ENCODE measurements at regions not wholly inside any gene's neighbourhood (a gene's known extent, or its start where the extent isn't known, plus 50 kb on each side); places are given as distances from the start of the nearest gene placed in this dataset.
A peak's percentile ranks its signal among the peaks of the same experiment; 100 is the strongest.
"Not testable (repeated sequence)": the region's sequence is repeated elsewhere in the genome, so short reads cannot be mapped to it uniquely, and the experiment has no call there.

DNA sequence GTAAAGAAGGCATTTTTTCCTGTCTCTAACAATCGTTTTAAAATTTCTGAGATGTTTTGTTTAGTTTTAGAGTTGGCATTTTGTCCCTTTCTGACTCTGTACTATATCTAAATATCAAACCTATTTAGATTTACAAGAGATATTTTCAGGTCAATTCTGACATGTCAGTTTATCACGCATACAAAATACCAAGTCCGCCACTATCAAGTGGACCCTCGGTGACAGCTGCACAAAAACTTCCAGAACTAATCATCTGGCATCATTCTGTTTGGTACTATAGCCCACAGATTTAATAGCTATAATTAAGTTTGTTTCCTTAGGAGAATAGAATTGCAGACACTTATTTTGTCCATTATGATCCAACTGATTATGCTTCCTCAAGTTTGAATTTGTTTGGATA is 1278.2 kb downstream of the CDH12 start:
- Histone ChIP-seq H3K27me3 (replicated peaks; ENCODE audit: insufficient read depth) (no peaks in the 10 kb centered on the region), H3K4me3 (no peak overlapping the region), H2AFZ (no peak overlapping the region), H3K4me2 (ENCODE audit: unreplicated experiment) (no peak overlapping the region), H3K4me1 (ENCODE audit: insufficient read depth) (no peaks in the 10 kb centered on the region), H3K9me2 (ENCODE audit: insufficient read depth) (no peaks in the 10 kb centered on the region), H3K9me3 (ENCODE audit: low read depth) (no peaks in the 10 kb centered on the region), H3K36me3 (ENCODE audit: low read depth) (no peaks in the 10 kb centered on the region), H3K79me2 (ENCODE audit: insufficient read depth) (no peaks in the 10 kb centered on the region), H4K20me1 (ENCODE audit: insufficient read depth) (no peaks in the 10 kb centered on the region), H3F3A (ENCODE audit: insufficient read depth) (no peaks in the 10 kb centered on the region), H3K27ac (no peak overlapping the region), H3K9ac (no peak overlapping the region)
- TF ChIP-seq EZH2 (IDR thresholded peaks at IDR 0.05; ENCODE audit: insufficient read depth, poor library complexity, severe bottlenecking), result no peak
- no peak for TF ChIP-seq EZH2phosphoT487 (IDR thresholded peaks at IDR 0.05; ENCODE audit: insufficient read depth, low read depth)
- WGBS, 2 experiments (ENCODE audit: low coverage in 1 of 2, low lambda C conversion rate in 2 of 2, missing lambda C conversion rate in 2 of 2), result 64 to 69% methylated on average over 4 of the region's 4 CpGs
- in situ Hi-C loops (cut with MboI), result no loop called here
- no peak for DNase-seq

DNA sequence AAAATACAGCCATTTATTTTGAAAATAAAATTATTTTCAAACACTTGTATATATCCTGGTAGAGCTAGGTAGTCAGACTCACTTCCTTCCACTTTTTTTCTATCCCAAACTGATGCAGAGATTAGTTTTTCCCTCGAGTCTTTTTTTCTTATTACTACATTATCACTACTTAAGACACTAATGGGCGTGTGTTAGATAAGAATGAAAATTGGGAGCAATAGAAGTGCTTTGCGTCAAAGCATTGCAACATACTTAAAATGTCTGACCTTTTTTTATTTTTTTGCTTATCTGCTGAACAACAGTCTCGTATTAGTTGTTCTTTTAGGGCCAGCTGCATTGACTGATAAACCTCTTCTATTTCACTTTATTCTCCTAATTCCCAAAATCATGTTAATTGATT is 1278.7 kb downstream of the CDH12 start:
- WGBS, 2 experiments (ENCODE audit: low coverage in 1 of 2, low lambda C conversion rate in 2 of 2, missing lambda C conversion rate in 2 of 2), result 59 to 62% methylated on average over 4 of the region's 4 CpGs
- TF ChIP-seq EZH2phosphoT487 (IDR thresholded peaks at IDR 0.05; ENCODE audit: insufficient read depth, low read depth) (no peak), EZH2 (IDR thresholded peaks at IDR 0.05; ENCODE audit: insufficient read depth, poor library complexity, severe bottlenecking) (no peak)
- Histone ChIP-seq H3K4me3 (no peak overlapping the region), H2AFZ (no peak overlapping the region), H3K79me2 (ENCODE audit: insufficient read depth) (no peaks in the 10 kb centered on the region), H3K4me1 (ENCODE audit: insufficient read depth) (no peaks in the 10 kb centered on the region), H3K9me3 (ENCODE audit: low read depth) (no peaks in the 10 kb centered on the region), H3K27ac (no peak overlapping the region), H3K9ac (no peak overlapping the region), H3K36me3 (ENCODE audit: low read depth) (no peaks in the 10 kb centered on the region), H3F3A (ENCODE audit: insufficient read depth) (no peaks in the 10 kb centered on the region), H3K9me2 (ENCODE audit: insufficient read depth) (no peaks in the 10 kb centered on the region), H3K27me3 (replicated peaks; ENCODE audit: insufficient read depth) (no peaks in the 10 kb centered on the region), H3K4me2 (ENCODE audit: unreplicated experiment) (no peak overlapping the region), H4K20me1 (ENCODE audit: insufficient read depth) (no peaks in the 10 kb centered on the region)
- in situ Hi-C loops (cut with MboI), result no loop called here
- DNase-seq, result no peak

DNA sequence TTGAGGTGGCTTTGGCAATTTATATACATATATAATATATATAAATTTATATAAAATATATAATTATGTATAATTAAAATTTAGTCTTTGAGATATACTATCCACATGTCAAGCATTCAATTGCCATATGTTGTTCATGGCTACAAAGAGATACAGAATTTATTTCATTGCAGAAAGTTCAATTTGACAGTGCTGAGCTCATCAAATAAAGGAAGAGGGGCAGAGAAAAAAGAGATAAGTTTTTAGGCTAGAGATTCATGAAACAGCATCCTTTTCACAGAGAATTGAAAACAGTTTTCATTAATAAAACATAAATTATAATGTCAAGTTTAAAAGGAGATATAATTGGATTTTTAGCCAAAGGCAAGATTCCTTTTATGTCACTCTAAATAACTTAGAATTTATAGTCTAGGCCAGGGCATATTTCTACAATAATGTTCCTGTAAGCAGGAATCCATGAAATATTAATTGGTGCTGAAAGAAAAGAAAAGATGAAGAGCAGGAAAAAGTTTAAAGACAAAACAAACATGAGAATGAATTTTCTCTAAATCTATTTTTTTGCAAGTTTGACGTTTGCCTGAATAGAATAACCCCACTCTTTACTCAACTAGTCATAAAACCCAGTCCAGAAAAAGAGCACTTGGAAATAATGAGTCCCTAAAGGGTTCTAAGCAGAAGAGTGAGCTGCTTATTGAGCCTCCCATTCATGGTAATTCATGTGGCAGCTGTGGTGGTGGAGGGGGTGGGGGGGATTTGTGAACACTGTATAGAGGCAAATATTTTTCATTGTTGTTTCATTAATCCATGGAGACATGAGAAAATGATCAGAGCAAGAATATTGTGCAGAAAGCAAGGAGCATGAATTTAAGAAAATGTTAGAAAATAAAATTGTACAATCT is 1279.5 kb downstream of the CDH12 start:
- no peak overlapping the region for H3K27ac ChIP-seq
- TF ChIP-seq EZH2phosphoT487 (IDR thresholded peaks at IDR 0.05; ENCODE audit: insufficient read depth, low read depth) (no peak), EZH2 (IDR thresholded peaks at IDR 0.05; ENCODE audit: insufficient read depth, poor library complexity, severe bottlenecking) (no peak)
- H3K9me2 ChIP-seq (ENCODE audit: insufficient read depth), result no peaks in the 10 kb centered on the region
- no peaks in the 10 kb centered on the region for H3K79me2 ChIP-seq (ENCODE audit: insufficient read depth)
- in situ Hi-C loops (cut with MboI), result no loop called here
- WGBS, 2 experiments (ENCODE audit: low coverage in 1 of 2, low lambda C conversion rate in 2 of 2, missing lambda C conversion rate in 2 of 2), result 0 to 8% methylated on average over 1 of the region's 1 CpG
- H3K4me1 ChIP-seq (ENCODE audit: insufficient read depth), result no peaks in the 10 kb centered on the region
- H3K4me3 ChIP-seq, result no peak overlapping the region
- H3K36me3 ChIP-seq (ENCODE audit: low read depth), result no peaks in the 10 kb centered on the region
- H3K27me3 ChIP-seq (replicated peaks; ENCODE audit: insufficient read depth), result no peaks in the 10 kb centered on the region
- H3F3A ChIP-seq (ENCODE audit: insufficient read depth), result no peaks in the 10 kb centered on the region
- no peaks in the 10 kb centered on the region for H4K20me1 ChIP-seq (ENCODE audit: insufficient read depth)
- no peak overlapping the region for H3K9ac ChIP-seq
- H3K4me2 ChIP-seq (ENCODE audit: unreplicated experiment), result no peak overlapping the region
- no peak for DNase-seq
- no peaks in the 10 kb centered on the region for H3K9me3 ChIP-seq (ENCODE audit: low read depth)
- H2AFZ ChIP-seq, result no peak overlapping the region

DNA sequence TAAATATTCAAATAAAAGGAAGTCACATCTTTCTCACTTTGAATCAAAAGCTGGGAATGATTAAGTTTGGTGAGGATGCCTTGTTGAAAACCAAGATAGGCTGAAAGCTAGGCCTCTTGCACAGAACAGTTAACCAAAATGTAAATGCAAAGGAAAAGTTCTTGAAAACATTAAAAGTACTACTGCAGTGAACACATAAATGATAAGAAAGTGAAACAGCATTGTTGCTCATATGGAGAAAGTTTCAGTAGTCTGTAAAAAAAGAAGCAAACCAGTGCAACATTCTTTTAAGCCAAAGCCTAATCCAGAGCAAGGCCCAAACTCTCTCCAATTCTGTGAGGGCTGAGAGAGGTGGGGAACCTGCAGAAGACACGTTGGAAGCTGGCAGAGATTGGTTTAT is 1281.9 kb downstream of the CDH12 start:
- H3K36me3 ChIP-seq (ENCODE audit: low read depth); H3K9me2 ChIP-seq (ENCODE audit: insufficient read depth); H3K79me2 ChIP-seq (ENCODE audit: insufficient read depth); DNase-seq; H3K9me3 ChIP-seq (ENCODE audit: low read depth); H4K20me1 ChIP-seq (ENCODE audit: insufficient read depth); H3K4me2 ChIP-seq (ENCODE audit: unreplicated experiment); H3K4me3 ChIP-seq; H2AFZ ChIP-seq; H3K27me3 ChIP-seq (replicated peaks; ENCODE audit: insufficient read depth); H3K27ac ChIP-seq; in situ Hi-C loops (cut with MboI); H3K9ac ChIP-seq; H3F3A ChIP-seq (ENCODE audit: insufficient read depth); H3K4me1 ChIP-seq (ENCODE audit: insufficient read depth): not testable (repeated sequence)
- 27 to 38% methylated on average over 1 of the region's 1 CpG for WGBS, 2 experiments (ENCODE audit: low coverage in 1 of 2, low lambda C conversion rate in 2 of 2, missing lambda C conversion rate in 2 of 2)

DNA sequence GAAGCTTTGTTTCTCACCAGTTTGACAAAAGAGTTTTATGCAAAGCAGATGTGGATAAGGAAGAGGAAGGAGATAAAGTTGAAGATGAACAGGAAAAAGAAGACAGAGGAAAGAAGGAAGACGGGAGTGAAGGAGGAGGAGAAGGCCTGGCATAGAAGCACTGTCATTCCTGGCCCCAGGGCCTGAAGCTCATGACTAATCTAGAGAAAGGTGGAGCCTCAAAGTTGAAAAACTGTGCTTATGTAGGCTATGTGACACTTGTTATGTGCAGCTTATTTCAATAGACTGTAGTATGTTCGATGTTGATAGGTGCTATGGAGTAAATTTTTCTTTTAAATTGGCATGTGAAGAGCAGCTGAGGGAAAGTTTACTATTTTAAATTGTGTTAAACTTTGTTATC is 1294.0 kb downstream of the CDH12 start:
- H3F3A ChIP-seq (ENCODE audit: insufficient read depth); H4K20me1 ChIP-seq (ENCODE audit: insufficient read depth); H3K4me1 ChIP-seq (ENCODE audit: insufficient read depth); H3K4me2 ChIP-seq (ENCODE audit: unreplicated experiment); H3K9ac ChIP-seq; H3K27me3 ChIP-seq (replicated peaks; ENCODE audit: insufficient read depth); H3K27ac ChIP-seq; H3K9me3 ChIP-seq (ENCODE audit: low read depth); H3K9me2 ChIP-seq (ENCODE audit: insufficient read depth); in situ Hi-C loops (cut with MboI); H3K79me2 ChIP-seq (ENCODE audit: insufficient read depth); H3K4me3 ChIP-seq; H3K36me3 ChIP-seq (ENCODE audit: low read depth); H2AFZ ChIP-seq: not testable (repeated sequence)
- peak; percentile 18 for DNase-seq
- WGBS, 2 experiments (ENCODE audit: low coverage in 1 of 2, low lambda C conversion rate in 2 of 2, missing lambda C conversion rate in 2 of 2), result 83 to 87% methylated on average over 2 of the region's 2 CpGs

DNA sequence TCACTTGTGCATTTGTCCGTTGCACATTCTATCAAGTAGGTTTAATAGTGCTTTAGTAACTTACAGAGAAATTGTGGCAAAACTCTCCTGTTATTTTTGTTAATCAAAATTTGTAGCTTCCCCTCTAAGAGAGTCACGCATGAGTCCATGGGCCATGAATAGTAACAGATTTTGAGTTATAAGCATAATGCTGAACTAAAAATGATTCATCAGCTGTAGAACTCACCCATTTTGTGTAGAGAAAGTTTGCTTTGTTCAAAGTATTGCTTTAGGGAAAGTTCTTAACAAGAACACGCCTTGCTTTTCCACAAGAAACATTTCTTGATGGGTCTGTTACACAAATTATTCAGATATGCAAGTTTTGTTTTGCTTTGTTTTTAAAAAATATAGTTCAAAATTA is 1300.9 kb downstream of the CDH12 start:
- H3K4me1 ChIP-seq (ENCODE audit: insufficient read depth); H3K9me2 ChIP-seq (ENCODE audit: insufficient read depth); H3K27ac ChIP-seq; H2AFZ ChIP-seq; H3K4me2 ChIP-seq (ENCODE audit: unreplicated experiment); DNase-seq; H3K36me3 ChIP-seq (ENCODE audit: low read depth); H3K79me2 ChIP-seq (ENCODE audit: insufficient read depth); H3K9me3 ChIP-seq (ENCODE audit: low read depth); H3K27me3 ChIP-seq (replicated peaks; ENCODE audit: insufficient read depth); in situ Hi-C loops (cut with MboI); H3K4me3 ChIP-seq; H3F3A ChIP-seq (ENCODE audit: insufficient read depth); H3K9ac ChIP-seq; H4K20me1 ChIP-seq (ENCODE audit: insufficient read depth): not testable (repeated sequence)
- WGBS, 2 experiments (ENCODE audit: low coverage in 1 of 2, low lambda C conversion rate in 2 of 2, missing lambda C conversion rate in 2 of 2), result 94 to 95% methylated on average over 2 of the region's 3 CpGs

DNA sequence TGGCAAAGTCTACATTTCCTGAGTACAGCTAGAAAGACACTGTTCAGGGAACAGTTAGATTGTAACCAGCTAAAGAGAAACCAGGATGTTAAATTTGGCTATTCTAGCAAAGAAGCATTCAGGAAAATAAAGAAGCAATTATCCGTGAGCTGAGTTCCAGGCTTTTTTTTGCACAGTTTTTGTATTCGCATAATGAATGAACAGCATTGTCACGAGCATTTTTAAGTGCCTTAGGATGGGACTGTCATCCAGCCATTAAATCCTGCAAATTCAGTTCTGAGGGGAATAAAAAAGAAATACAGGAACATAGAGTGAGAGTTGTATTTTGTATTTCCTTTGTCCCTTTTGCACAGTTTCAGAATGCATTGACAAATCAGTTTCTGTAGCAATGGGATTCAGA is 1302.2 kb downstream of the CDH12 start:
- H3K27ac ChIP-seq; H3K9me2 ChIP-seq (ENCODE audit: insufficient read depth); H4K20me1 ChIP-seq (ENCODE audit: insufficient read depth); DNase-seq; H3K9ac ChIP-seq; H3K4me3 ChIP-seq; H2AFZ ChIP-seq; H3K36me3 ChIP-seq (ENCODE audit: low read depth); H3K27me3 ChIP-seq (replicated peaks; ENCODE audit: insufficient read depth); H3K4me1 ChIP-seq (ENCODE audit: insufficient read depth); in situ Hi-C loops (cut with MboI); H3K9me3 ChIP-seq (ENCODE audit: low read depth); H3F3A ChIP-seq (ENCODE audit: insufficient read depth); H3K79me2 ChIP-seq (ENCODE audit: insufficient read depth); H3K4me2 ChIP-seq (ENCODE audit: unreplicated experiment): not testable (repeated sequence)
- WGBS, 2 experiments (ENCODE audit: low coverage in 1 of 2, low lambda C conversion rate in 2 of 2, missing lambda C conversion rate in 2 of 2), result 78 to 79% methylated on average over 3 of the region's 3 CpGs
